IPS-NIHi7 (cell line): ENCODE measurements at regions not wholly inside any gene's neighbourhood (a gene's known extent, or its start where the extent isn't known, plus 50 kb on each side); places are given as distances from the start of the nearest gene placed in this dataset.

Experiments used
- DNase-seq: peaks from one replicate; pipeline ENCODE4 v3.0.0; 2012; ENCODE audit warnings: mixed read lengths; ENCODE audit errors: extremely low spot score

GRCh38 chr7:37504801-37505200 is 56.1 kb upstream of the ELMO1 start:
- DNase-seq, result no peak

DNA sequence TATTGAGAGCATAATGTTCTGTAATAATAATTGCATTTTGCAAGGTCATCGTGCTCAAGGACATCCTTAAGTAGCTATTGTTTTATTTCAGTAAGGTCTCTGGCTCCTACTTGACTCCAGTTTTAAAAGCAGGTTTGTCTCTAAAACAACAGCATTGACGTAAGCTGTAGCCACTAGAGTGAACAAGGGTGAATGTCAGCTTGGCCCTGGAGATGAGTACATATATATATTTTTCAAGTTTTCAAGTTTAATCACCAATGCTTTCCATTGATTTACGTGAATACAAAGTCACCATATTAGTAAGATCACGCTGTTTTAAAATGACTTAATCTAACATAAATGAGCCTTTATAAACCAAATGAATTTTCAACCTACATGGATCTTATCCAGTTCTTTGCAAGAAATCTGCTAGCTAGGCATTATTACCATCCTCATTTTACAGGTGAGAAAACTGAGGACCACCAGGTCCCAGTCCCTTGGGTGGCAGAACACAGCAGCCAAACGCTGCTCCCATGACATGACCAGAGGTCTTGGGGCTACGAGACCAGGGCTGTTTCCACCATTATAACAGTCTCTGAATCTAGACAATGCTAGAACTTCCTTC is 57.2 kb upstream of the ELMO1 start:
- no peak for DNase-seq

DNA sequence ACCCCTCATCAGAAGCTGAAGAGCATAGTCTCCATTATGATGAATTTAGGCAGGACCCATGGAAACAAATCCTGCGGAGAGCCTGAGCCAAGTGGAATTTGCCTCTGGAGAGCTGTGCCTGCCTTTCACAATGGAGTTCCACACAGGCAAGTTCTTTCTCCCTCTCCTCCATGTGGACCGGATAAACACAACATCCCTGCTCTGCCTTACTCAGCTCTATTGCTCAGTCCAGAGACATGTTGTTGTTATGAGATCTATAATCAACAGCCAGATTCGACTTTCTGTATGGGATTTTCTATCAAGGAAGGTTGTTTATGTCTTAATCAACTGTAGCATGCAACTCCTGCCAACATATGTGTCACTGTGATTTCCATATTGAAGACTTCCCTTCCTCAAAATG is 59.5 kb upstream of the ELMO1 start:
- DNase-seq, result no peak

GRCh38 chr7:37510043-37510634 is 61.5 kb upstream of the ELMO1 start:
- DNase-seq, result peak; percentile 38

DNA sequence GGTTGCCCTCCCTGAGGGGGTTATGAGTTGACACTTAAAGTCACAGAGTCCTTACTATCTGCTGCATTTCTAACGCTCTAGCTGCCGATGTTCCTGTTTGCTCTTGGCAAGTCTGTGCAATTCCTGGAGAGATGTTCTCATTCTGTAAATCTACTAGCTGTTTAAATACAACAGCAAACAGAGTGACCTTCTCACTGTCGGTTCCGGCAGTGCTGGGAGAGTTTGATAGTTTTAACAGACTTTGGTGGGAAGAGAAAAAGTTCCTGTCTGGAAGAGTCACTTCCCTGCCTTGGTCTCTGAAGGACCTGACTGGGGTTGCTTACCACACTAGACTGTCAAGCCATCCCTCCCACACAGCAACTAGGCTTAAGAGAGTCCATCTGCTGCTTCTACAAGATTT is 63.3 kb upstream of the ELMO1 start:
- DNase-seq, result no peak

GRCh38 chr7:37514497-37514896 is 65.8 kb upstream of the ELMO1 start:
- no peak for DNase-seq

- DNase-seq, result no peak
Measured at GRCh38 chr7:37516664-37517063, 68.0 kb upstream of the ELMO1 start.

GRCh38 chr7:37518266-37518665 is 69.6 kb upstream of the ELMO1 start:
- no peak for DNase-seq

DNA sequence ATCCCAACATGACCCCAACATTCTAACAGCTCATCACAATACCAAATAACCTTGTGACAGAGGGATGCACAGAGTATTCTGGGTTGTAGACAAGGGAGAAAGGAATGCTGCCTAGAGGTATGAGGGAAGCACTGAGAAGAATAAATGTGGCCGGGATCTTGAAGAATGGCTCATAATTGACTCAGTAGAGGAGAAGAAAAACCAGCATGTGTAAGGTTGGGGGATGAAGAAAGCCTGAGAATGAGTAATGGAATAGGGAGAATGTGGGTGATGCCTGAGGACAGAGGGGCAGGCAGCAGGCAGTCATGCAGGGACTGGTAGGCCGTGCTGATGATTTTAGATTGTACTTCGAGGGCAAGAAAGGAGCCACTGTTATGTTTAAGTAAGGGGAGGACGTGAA is 75.4 kb upstream of the ELMO1 start:
- no peak for DNase-seq

DNA sequence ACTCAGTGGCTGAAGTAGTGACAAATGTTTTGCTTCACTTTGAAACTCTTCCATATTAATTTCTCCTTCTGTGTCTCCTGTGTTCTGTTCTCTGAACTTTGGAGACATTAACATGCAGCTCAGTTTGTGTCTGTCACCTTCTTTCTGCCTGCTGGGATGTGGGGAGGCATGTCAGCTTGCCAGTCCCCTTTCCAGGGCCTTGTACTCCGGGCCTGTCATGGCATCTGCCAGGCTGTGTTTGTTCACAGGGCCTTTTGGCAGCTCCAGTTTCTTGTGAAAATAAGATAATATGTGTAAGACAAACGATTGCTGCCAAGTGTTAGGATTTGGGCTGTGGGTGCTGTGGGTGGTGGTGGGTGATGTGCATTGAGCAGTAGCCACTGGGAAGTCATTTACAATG is 76.1 kb upstream of the ELMO1 start:
- DNase-seq, result no peak

DNA sequence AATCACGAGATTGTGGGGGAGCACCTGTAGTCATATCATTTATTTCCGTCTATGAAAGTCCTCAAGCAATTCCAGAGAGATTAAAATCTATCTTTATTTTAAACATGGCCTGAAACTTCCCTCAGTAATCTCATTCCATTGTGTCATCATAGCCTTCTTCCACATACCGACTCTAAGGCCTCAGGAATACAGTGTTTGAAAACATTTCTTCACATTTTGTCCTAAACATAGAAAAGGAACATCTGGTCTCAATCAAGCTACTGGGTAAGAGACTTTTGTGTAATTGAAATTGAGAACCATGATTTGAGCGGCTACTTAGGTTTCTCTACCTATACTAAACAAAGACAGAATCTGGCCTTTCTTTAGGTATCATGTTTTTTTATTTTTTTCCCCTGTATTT is 78.0 kb upstream of the ELMO1 start:
- DNase-seq, result no peak

- DNase-seq, result no peak
Measured at GRCh38 chr7:37527109-37527508, 78.4 kb upstream of the ELMO1 start.

GRCh38 chr7:37531225-37531624 is 82.6 kb upstream of the ELMO1 start:
- no peak for DNase-seq

DNA sequence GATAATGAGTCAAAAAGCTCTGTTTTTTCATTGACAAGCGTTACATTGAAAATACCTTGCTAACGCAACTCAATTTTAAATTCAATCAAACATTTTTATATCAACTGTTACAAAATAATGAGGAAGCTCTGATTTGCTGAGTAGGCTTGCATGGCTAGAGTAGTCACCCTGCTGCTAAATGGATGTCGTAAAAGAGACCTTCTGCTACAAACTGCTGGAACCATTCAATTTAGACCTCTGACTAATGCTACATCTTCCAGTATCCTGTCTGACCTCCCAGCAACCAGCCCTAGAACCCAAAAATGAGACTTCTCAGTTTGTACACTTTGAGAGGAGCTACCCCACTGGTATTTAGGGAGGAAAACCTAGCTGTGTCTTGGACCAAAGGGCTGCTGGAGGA is 84.0 kb upstream of the ELMO1 start:
- no peak for DNase-seq

DNA sequence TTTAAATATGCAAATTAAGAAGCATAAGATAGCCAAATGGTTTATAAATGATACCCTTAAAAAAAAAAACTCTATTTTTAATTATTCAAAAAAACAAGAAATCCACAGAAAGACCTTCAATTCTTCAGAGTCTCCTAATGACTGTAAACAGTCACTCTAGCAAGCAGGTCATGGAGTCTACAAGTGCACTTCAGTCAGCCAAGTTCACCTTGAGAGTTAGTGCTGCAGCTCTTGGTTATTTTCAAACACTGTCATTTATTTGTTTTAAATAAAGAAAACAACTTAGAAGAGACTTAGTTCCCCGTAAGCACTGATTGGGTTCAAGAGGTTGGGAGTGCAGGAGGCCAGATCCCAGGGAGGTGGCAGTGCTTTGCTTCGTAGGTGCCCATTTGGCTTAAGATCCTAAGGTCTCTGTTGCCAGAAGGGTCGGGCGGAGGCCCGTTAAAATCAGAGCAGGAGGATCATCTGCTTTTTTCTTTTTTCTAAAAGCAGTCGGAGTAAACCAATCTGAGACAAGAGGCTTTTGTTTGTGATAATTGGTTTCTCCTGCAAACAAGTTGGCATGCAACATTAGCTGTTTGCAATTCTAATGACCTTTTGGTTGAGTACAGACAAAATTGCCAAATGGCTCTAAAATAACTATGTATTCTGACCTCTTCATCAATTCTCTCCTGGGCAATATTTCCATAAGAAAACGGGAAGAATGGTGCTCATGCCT is 86.4 kb upstream of the ELMO1 start:
- DNase-seq, result no peak

DNA sequence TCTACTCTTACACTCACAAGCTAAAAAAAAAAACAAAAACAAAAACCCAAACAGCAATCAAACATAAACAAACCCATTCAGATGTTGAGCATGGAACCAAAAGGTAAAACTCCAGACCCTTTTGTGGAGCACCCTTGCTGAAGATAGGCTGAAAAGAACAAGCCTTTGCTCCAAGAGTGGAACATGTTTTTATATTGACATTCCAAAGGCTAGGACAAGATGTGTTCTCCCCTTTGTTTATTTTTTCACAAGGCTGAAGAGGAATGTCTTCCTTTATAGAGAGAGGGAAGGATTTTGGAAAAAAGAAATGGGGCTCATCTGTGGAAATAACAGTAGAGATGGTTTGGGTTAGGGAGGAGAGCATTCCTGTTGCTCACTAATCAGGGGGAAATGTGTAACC is 87.2 kb upstream of the ELMO1 start:
- DNase-seq, result no peak

DNA sequence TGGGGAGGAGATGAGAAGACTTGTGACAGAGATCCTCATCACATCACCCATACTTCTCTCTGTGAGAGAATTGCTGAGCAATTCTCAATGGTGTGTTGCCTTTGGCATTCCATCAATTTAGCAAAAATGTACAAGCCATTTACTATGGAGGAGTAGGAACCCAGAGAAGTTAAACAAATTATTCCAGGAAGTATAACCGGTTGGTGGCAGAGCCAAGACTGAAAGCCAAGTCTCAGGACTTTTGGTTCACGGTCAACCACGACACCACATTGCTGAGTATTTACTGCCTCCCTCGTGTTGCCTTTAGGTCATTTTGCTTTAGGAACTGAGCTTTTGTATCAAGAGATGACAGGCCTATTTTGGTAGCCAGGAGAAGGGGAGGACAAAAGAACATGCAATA is 88.0 kb upstream of the ELMO1 start:
- no peak for DNase-seq

DNA sequence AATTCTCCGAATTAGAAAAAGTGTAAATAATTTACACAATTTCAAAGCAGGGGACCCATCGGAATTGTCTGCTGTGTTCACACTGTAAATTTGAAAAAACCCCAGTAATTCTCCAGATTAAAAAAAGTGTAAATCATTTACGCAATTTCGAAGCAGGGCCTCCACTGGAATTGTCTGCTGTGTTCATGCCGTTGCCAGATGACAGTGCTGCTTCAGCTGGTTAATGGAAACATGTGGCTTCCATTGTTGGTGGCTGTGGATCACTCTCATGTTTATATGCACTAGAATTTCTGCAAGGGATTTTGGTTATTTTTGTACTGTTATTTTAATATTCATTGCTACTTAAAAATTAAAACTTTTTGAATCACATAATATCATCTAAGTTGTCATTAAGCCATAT is 88.8 kb upstream of the ELMO1 start:
- no peak for DNase-seq

DNA sequence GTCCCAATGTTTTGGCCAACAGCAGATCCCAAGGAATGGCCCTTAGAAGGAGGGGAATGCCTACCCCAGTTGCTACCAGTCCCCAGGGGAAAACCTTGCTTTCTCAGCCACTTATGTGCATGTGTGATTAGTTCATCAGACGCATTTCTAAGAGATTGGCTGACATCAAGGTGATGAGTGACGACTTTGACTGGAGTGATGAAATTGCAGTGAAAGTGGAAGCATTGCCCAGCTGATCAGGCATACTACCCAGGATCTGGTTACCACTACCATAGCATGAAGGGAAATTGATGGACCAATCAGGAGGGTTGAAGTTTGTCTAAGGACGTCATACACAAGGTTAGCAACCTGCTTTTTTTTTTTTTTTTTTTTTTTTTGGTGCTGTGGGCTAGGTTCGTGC is 90.3 kb upstream of the ELMO1 start:
- no peak for DNase-seq

DNA sequence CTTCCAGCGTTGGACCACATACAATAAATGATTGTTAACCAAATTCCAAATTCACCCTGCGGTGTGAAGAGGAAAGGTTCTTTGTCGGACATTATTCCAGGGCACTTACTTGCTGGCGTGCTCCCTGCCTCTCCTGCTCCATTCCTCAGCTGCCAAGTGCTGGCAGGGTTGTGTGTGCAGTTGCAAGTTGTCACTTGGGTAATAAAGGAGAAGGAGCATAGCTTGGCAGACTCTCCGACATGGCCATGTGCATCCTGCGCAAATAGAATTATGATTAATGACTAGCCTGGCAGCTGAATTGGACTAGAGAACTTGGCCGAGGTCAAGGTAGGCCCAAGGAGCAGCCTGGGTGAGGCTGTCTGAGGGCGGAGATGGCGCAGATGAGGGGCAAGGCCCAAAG is 92.3 kb upstream of the ELMO1 start:
- DNase-seq, result no peak

GRCh38 chr7:37541810-37542443 is 93.3 kb upstream of the ELMO1 start:
- DNase-seq, result no peak

DNA sequence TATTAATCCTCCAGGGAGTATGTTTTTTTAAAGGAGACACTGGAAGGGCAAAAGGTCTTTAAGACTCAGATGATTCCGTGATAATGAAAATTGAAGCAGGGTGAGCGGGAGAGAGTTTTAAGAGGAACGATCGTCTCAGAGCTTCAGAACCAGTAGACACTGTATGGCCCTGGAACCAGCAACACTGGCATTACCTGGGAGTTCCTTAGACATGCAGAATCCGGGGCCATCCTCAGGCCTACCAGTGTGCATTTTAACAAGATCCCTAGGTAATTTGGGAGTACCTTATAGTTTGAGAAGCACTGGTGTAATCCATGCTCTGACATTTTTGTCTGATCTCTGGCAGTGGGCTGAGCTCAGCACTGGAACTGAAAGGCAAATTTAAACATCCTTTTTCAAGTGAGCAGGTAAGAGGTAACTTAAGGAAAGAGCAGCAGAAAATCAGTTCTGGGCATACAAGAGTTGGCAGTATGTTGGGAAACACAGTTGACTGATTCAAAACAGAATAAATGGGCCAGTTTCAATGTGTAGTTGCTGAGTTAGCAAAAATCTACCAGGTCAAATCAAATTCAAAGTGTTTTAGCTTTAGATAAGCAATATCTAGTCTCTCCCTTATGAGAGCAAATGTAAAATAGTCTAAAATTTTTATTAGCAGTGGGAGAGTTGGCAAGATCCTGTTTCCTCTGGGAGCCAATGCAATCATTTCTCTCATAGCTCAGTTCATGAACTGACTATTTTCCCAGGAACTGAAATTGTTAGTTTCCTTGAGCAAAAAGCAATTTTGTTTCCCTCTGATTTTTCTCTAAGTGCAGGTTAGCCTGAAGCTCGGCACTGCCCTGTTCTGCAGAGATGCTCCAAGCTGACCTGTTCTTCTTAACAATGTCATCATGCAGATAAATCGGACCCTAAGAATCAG is 97.2 kb upstream of the ELMO1 start:
- no peak for DNase-seq
